ENCODE measurements at regions not wholly inside any gene's neighbourhood (a gene's known extent, or its start where the extent isn't known, plus 50 kb on each side); places are given as distances from the start of the nearest gene placed in this dataset.

- TF ChIP-seq, protein P1, sequence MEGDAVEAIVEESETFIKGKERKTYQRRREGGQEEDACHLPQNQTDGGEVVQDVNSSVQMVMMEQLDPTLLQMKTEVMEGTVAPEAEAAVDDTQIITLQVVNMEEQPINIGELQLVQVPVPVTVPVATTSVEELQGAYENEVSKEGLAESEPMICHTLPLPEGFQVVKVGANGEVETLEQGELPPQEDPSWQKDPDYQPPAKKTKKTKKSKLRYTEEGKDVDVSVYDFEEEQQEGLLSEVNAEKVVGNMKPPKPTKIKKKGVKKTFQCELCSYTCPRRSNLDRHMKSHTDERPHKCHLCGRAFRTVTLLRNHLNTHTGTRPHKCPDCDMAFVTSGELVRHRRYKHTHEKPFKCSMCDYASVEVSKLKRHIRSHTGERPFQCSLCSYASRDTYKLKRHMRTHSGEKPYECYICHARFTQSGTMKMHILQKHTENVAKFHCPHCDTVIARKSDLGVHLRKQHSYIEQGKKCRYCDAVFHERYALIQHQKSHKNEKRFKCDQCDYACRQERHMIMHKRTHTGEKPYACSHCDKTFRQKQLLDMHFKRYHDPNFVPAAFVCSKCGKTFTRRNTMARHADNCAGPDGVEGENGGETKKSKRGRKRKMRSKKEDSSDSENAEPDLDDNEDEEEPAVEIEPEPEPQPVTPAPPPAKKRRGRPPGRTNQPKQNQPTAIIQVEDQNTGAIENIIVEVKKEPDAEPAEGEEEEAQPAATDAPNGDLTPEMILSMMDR (IDR thresholded peaks at IDR 0.05), result no peak
- TF ChIP-seq POLR2AphosphoS5 (IDR thresholded peaks at IDR 0.05), result no peak
Observed at GRCh38 chr6:153634416-153634815, 404.6 kb upstream of the OPRM1 start.

Measured in breast epithelium (tissue), 3 donors.